Esophagus muscularis mucosa (tissue), 4 donors: ENCODE measurements at regions not wholly inside any gene's neighbourhood (a gene's known extent, or its start where the extent isn't known, plus 50 kb on each side); places are given as distances from the start of the nearest gene placed in this dataset.

Source experiments
- DNase-seq: peaks from one replicate; pipeline ENCODE4 v3.0.0-alpha.2; 2017; ENCODE audit errors: extremely low spot score
- H3K27ac ChIP-seq, 4 donors: fragments of 200-600 bp; sonication (generic); replicated peaks in 1 of 4; 1 replicate in 3 of 4; 2 replicates in 1 of 4; pipeline ENCODE4 v1.5.1; 2016 to 2019; ENCODE audit warnings: mild to moderate bottlenecking in 1 of 4
- H3K27me3 ChIP-seq, 4 donors: fragments of 200-600 bp; sonication (generic); one replicate each; pipeline versions ENCODE4 v1.5.1 to v1.6.0; 2016 to 2019
- H3K36me3 ChIP-seq, 4 donors: fragments of 200-600 bp; sonication (generic); one replicate each; pipeline ENCODE4 v1.5.1; 2016 to 2019
- H3K4me1 ChIP-seq, 4 donors: fragments of 200-600 bp; sonication (generic); one replicate each; pipeline ENCODE4 v1.5.1; 2016 to 2019
- H3K4me3 ChIP-seq, 4 donors: fragments of 200-600 bp; sonication (generic); 1 replicate in 2 of 4; 2 replicates in 2 of 4; pipeline ENCODE4 v1.5.1; 2016 to 2019; ENCODE audit warnings: mild to moderate bottlenecking in 4 of 4, moderate library complexity in 1 of 4
- H3K9me3 ChIP-seq, 4 donors: fragments of 200-600 bp; sonication (generic); 1 replicate in 3 of 4; 2 replicates in 1 of 4; pipeline ENCODE4 v1.5.1; 2016 to 2019
- EP300 ChIP-seq: sonication (generic); formaldehyde crosslinking; IDR thresholded peaks from one replicate; pipeline ENCODE4 v1.6.1; 2017; ENCODE audit warnings: antibody characterized with exemption
- POLR2A ChIP-seq: fragments of 450-650 bp; IDR thresholded peaks from one replicate; pipeline ENCODE4 v1.6.1; 2017; ENCODE audit warnings: antibody characterized with exemption, moderate library complexity, mild to moderate bottlenecking, low read depth
- POLR2AphosphoS5 ChIP-seq, 2 donors: sonication (generic); formaldehyde crosslinking; IDR thresholded peaks; one replicate each; pipeline ENCODE4 v1.6.1; 2017; ENCODE audit warnings: antibody characterized with exemption in 2 of 2
- whole genome bisulfite sequencing: methylation state at CpG from one replicate; pipeline ENCODE4 v1.1.5; 2018; 5-methylcytosine and 5-hydroxymethylcytosine counted together
- intact Hi-C: fragments of 100-400 bp; cut with DNase I; formaldehyde crosslinking; loops from one replicate; pipeline ENCODE4 v1.15.1; 2023
- TF ChIP-seq, protein P1 (sequence below), 3 experiments: fragments of 200-600 bp in 2 of 3; fragments of 450-650 bp in 1 of 3; sonication (generic) in 2 of 3; IDR thresholded peaks; one replicate each; pipeline ENCODE4 v1.5.1; 2017 to 2019; ENCODE audit warnings: antibody characterized with exemption in 3 of 3, mild to moderate bottlenecking in 2 of 3, moderate library complexity in 1 of 3

DNA sequence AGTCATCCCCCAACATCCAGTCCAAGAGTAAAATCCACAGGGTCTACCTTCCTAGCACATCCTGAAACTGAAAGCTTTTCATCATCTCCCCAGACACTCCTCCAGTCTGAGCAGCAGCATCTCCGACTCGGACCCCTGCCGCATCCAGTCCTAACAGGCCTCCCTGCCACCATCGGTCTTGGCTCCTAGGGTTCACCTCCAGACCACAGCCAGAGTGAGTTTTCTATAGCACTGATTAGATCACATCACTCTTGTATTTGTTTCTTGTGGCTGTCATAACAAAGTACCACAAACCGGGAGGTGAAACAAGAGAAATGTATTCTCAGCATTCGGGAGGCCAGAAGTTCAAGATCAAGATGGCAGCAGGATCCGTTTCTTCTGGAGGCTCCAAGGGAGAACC lies 187.8 kb downstream of the TOMM20 start:
- Histone ChIP-seq H3K36me3 (no peaks in the 10 kb centered on the region), H3K27ac (no peak overlapping the region), H3K27me3 (no peaks in the 10 kb centered on the region), H3K4me1 (peaks cover 0 to 11% (median 0%) of the 10 kb centered on the region in 4 donors), H3K9me3 (no peaks in the 10 kb centered on the region), H3K4me3 (no peak overlapping the region)
- 98% methylated on average over 7 of the region's 7 CpGs for WGBS
- TF ChIP-seq EP300 (no peak), POLR2A (no peak), POLR2AphosphoS5 (IDR thresholded peaks at IDR 0.05) (no peak)
- TF ChIP-seq, protein P1, sequence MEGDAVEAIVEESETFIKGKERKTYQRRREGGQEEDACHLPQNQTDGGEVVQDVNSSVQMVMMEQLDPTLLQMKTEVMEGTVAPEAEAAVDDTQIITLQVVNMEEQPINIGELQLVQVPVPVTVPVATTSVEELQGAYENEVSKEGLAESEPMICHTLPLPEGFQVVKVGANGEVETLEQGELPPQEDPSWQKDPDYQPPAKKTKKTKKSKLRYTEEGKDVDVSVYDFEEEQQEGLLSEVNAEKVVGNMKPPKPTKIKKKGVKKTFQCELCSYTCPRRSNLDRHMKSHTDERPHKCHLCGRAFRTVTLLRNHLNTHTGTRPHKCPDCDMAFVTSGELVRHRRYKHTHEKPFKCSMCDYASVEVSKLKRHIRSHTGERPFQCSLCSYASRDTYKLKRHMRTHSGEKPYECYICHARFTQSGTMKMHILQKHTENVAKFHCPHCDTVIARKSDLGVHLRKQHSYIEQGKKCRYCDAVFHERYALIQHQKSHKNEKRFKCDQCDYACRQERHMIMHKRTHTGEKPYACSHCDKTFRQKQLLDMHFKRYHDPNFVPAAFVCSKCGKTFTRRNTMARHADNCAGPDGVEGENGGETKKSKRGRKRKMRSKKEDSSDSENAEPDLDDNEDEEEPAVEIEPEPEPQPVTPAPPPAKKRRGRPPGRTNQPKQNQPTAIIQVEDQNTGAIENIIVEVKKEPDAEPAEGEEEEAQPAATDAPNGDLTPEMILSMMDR (IDR thresholded peaks at IDR 0.05): no peak
- DNase-seq: no peak
- intact Hi-C loops: no loop called here

- intact Hi-C loops: no loop called here
- Histone ChIP-seq H3K4me1 (peaks cover 0 to under 1% (median 0%) of the 10 kb centered on the region in 4 donors), H3K9me3 (no peaks in the 10 kb centered on the region), H3K27ac (no peak overlapping the region), H3K36me3 (no peaks in the 10 kb centered on the region), H3K27me3 (no peaks in the 10 kb centered on the region), H3K4me3 (no peak overlapping the region)
- 70% methylated on average over 7 of the region's 7 CpGs for WGBS
- DNase-seq: no peak
- TF ChIP-seq EP300 (no peak), POLR2AphosphoS5 (IDR thresholded peaks at IDR 0.05) (no peak), POLR2A (no peak)
- TF ChIP-seq, protein P1 (IDR thresholded peaks at IDR 0.05): no peak
These were observed 189.7 kb downstream of the TOMM20 start for GRCh38 chr1:234938924-234939323.

DNA sequence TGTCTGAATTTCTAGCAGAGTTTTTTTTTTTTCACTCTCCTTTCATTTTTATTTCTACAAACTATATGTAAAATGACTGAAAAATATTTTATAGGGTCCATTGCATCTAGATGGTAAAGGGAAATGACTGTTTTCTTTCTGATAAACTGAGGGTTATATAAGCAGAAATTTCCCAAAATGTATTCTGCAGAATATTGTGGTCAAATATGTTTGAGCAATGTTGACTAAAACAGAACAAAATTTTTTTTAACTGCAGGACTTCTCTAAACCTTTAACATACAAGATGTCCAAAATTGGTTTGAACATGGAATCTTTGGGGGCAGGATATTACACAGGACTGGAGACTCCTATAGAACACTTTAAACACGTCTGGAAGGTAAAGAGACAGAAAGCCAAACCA lies 190.5 kb downstream of the TOMM20 start:
- no peak for DNase-seq
- Histone ChIP-seq H3K4me1 (peaks cover 4 to 8% (median 6%) of the 10 kb centered on the region in 4 donors), H3K9me3 (no peaks in the 10 kb centered on the region), H3K27me3 (no peaks in the 10 kb centered on the region), H3K36me3 (no peaks in the 10 kb centered on the region), H3K4me3 (no peak overlapping the region), H3K27ac (no peak overlapping the region)
- WGBS: 78% methylated on average over 1 of the region's 1 CpG
- TF ChIP-seq, protein P1 (IDR thresholded peaks at IDR 0.05): no peak
- TF ChIP-seq POLR2A (no peak), POLR2AphosphoS5 (IDR thresholded peaks at IDR 0.05) (no peak), EP300 (no peak)
- intact Hi-C loops: no loop called here

- no peak overlapping the region for H3K4me3 ChIP-seq
- 87% methylated on average over 7 of the region's 7 CpGs for WGBS
- no peaks in the 10 kb centered on the region for H3K36me3 ChIP-seq
- H3K27ac ChIP-seq: no peak overlapping the region
- H3K27me3 ChIP-seq: no peaks in the 10 kb centered on the region
- intact Hi-C loops: no loop called here
- TF ChIP-seq POLR2AphosphoS5 (IDR thresholded peaks at IDR 0.05): no peak
- no peak for TF ChIP-seq POLR2A
- TF ChIP-seq, protein P1 (IDR thresholded peaks at IDR 0.05): no peak
- TF ChIP-seq EP300: no peak
- H3K4me1 ChIP-seq: peaks cover 8 to 12% (median 11%) of the 10 kb centered on the region in 4 donors
- no peak for DNase-seq
- no peaks in the 10 kb centered on the region for H3K9me3 ChIP-seq
These were observed 191.8 kb downstream of the TOMM20 start for GRCh38 chr1:234936612-234937389.
